Endothelial cell of umbilical vein (primary cell): ENCODE measurements at regions not wholly inside any gene's neighbourhood (a gene's known extent, or its start where the extent isn't known, plus 50 kb on each side); places are given as distances from the start of the nearest gene placed in this dataset.
A peak's percentile ranks its signal among the peaks of the same experiment; 100 is the strongest.

Source experiments
- BruUV-seq: library from RNA; stranded (reverse); fragments of 400-500 nt; replicated peaks from 2 replicates; lab custom pipeline; 2021; lab: Mats Ljungman, UMichigan
- CTCF ChIA-PET: fragments of 300-600, 350-600 bp; sonication (Branson Sonifier 250); formaldehyde crosslinking; loops from one replicate; lab custom pipeline; 2021; ENCODE audit warnings: antibody characterized with exemption, inconsistent platforms; lab: Charles Lee
- POLR2A ChIA-PET: fragments of 300-600, 350-600 bp; sonication (Branson Sonifier 250); formaldehyde crosslinking; loops from one replicate; lab custom pipeline; 2021; ENCODE audit warnings: antibody characterized with exemption, inconsistent platforms; lab: Charles Lee
- DNase-seq: peaks from one replicate; pipeline ENCODE4 v3.0.0-alpha.2; 2011; ENCODE audit warnings: low read depth, low spot score
- FAIRE-seq: peaks from 2 replicates; lab custom pipeline; 2011; peaks lifted over from hg19 to GRCh38; lab: Jason Lieb, UNC
- H2AFZ ChIP-seq: 2 replicates; pipeline ENCODE4 v1.6.0; 2012; ENCODE audit warnings: low read depth, low read length, control low read depth, inconsistent platforms
- H3K27ac ChIP-seq: 2 replicates; pipeline ENCODE4 v1.5.1; 2011; ENCODE audit warnings: low read depth, mild to moderate bottlenecking, control low read depth, low read length, moderate library complexity; ENCODE audit not compliant: insufficient read depth
- H3K27me3 ChIP-seq, 2 experiments: 2 replicates each; pipeline versions ENCODE4 v1.6.0 to v1.6.1; 2011; ENCODE audit warnings: low read length in 2 of 2, mixed read lengths in 1 of 2; ENCODE audit not compliant: control insufficient read depth in 2 of 2, insufficient read depth in 2 of 2
- H3K36me3 ChIP-seq, 2 experiments: 2 replicates in 1 of 2; 3 replicates in 1 of 2; pipeline ENCODE4 v1.5.1; 2011; ENCODE audit warnings: low read length in 2 of 2, mild to moderate bottlenecking in 1 of 2, moderate library complexity in 1 of 2; ENCODE audit not compliant: control insufficient read depth in 2 of 2, insufficient read depth in 2 of 2; ENCODE audit errors: extremely low read depth in 1 of 2
- H3K4me1 ChIP-seq: 3 replicates; pipeline ENCODE4 v1.5.1; 2011; ENCODE audit warnings: mild to moderate bottlenecking, low read length; ENCODE audit not compliant: control insufficient read depth, insufficient read depth; ENCODE audit errors: extremely low read depth
- H3K4me2 ChIP-seq: 2 replicates; pipeline ENCODE4 v1.6.1; 2011; ENCODE audit warnings: low read length, control low read depth, mixed read lengths; ENCODE audit not compliant: insufficient read depth
- H3K4me3 ChIP-seq, 3 experiments: fragments of 200-600 bp in 1 of 3; sonication (generic), shearing (Covaris generic) in 1 of 3; replicated peaks in 1 of 3; 2 replicates each; pipeline ENCODE4 v1.5.1; 2011 to 2016; ENCODE audit warnings: control low read depth in 3 of 3, low read length in 3 of 3, mild to moderate bottlenecking in 2 of 3, inconsistent platforms in 1 of 3, low read depth in 1 of 3, moderate library complexity in 1 of 3; ENCODE audit not compliant: insufficient read depth in 1 of 3
- H3K79me2 ChIP-seq: 2 replicates; pipeline ENCODE4 v1.6.0; 2012; ENCODE audit warnings: low read length, inconsistent platforms; ENCODE audit not compliant: control insufficient read depth, insufficient read depth
- H3K9ac ChIP-seq: replicated peaks from 2 replicates; pipeline ENCODE3; 2011; ENCODE audit warnings: low read length, control low read depth; ENCODE audit not compliant: insufficient read depth; ENCODE audit errors: extremely low read depth
- H3K9me1 ChIP-seq: replicated peaks from 3 replicates; pipeline ENCODE4 v1.6.0; 2011; ENCODE audit warnings: mild to moderate bottlenecking, low read length; ENCODE audit not compliant: control insufficient read depth, insufficient read depth; ENCODE audit errors: extremely low read depth
- H3K9me3 ChIP-seq: replicated peaks from 2 replicates; pipeline ENCODE4 v1.5.1; 2012; ENCODE audit warnings: low read length, inconsistent platforms; ENCODE audit not compliant: control insufficient read depth, insufficient read depth
- H4K20me1 ChIP-seq: replicated peaks from 2 replicates; pipeline ENCODE3; 2011; ENCODE audit warnings: mild to moderate bottlenecking, low read length; ENCODE audit not compliant: control insufficient read depth, insufficient read depth; ENCODE audit errors: extremely low read depth
- CTCF ChIP-seq, 2 donors: IDR thresholded peaks; 1 replicate in 1 of 2; 2 replicates in 1 of 2; pipeline ENCODE4 v1.5.1; 2011; ENCODE audit warnings: low read length in 2 of 2, mild to moderate bottlenecking in 2 of 2, moderate library complexity in 2 of 2, control low read depth in 1 of 2, inconsistent platforms in 1 of 2, low read depth in 1 of 2; ENCODE audit not compliant: insufficient read depth in 1 of 2; ENCODE audit errors: extremely low read depth in 1 of 2
- EZH2 ChIP-seq: IDR thresholded peaks from 2 replicates; pipeline ENCODE4 v1.6.1; 2012; ENCODE audit warnings: borderline replicate concordance, low read depth, mild to moderate bottlenecking, moderate library complexity, low read length, inconsistent platforms; ENCODE audit not compliant: severe bottlenecking
- GATA2 ChIP-seq: IDR thresholded peaks from 2 replicates; pipeline ENCODE4 v1.7.0; 2011; ENCODE audit warnings: low read depth, mild to moderate bottlenecking, moderate library complexity, mixed read lengths, low read length; ENCODE audit not compliant: insufficient read length, insufficient read depth
- JUN ChIP-seq: IDR thresholded peaks from 2 replicates; pipeline ENCODE4 v1.6.1; 2011; ENCODE audit warnings: borderline replicate concordance, low read depth; ENCODE audit not compliant: insufficient read length, insufficient read depth
- dilution Hi-C: fragments of 300-500 bp; cut with MboI; formaldehyde crosslinking; loops from one replicate; pipeline ENCODE4 v1.15.0; 2019; ENCODE audit warnings: low sequenced_read_pairs; ENCODE audit not compliant: extremely low pct_ligation_motif_present
- intact Hi-C: fragments of 100-400 bp; cut with micrococcal nuclease; formaldehyde crosslinking; loops from one replicate; pipeline ENCODE4 v1.10.0; 2022
- TF ChIP-seq, protein P1 (sequence below): IDR thresholded peaks from 2 replicates; pipeline ENCODE4 v1.6.1; 2011; ENCODE audit not compliant: insufficient read depth, insufficient read length

DNA sequence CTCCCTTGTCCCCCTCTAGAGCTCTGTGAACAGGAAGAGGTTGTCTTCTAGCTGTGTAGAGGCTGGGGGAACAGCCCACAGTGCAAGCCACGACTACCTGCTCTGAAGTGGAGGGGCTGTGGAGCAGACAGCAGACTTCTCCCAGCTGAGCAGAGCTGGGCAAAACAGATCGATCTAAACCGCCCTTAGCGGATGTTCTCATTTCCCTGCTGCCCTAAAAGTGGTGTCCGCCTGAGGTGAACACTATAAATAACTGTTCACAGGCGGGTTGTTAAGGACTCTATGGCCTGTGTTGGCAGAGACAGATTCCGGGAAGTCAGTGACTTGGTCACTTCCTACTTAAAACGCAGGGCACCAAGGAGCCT lies 203.2 kb downstream of the RHOU start:
- H3K4me1 ChIP-seq: peaks cover 4% of the 10 kb centered on the region
- TF ChIP-seq JUN: peak; percentile 2
- no peak for TF ChIP-seq CTCF (IDR thresholded peaks at IDR 0.05; ENCODE audit: extremely low read depth in 1 of 2, insufficient read depth in 1 of 2, low read depth in 1 of 2, low read length in 2 of 2)
- no peak for TF ChIP-seq EZH2
- TF ChIP-seq GATA2: no peak
- TF ChIP-seq, protein P1, sequence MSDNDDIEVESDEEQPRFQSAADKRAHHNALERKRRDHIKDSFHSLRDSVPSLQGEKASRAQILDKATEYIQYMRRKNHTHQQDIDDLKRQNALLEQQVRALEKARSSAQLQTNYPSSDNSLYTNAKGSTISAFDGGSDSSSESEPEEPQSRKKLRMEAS: no peak
- no peaks in the 10 kb centered on the region for H3K9me1 ChIP-seq
- no peak overlapping the region for H2AFZ ChIP-seq
- H3K27me3 ChIP-seq: no peaks in the 10 kb centered on the region
- no peak overlapping the region for H3K4me2 ChIP-seq
- no peaks in the 10 kb centered on the region for H3K9me3 ChIP-seq
- H3K4me3 ChIP-seq: no peak overlapping the region
- no peaks in the 10 kb centered on the region for H3K36me3 ChIP-seq
- CTCF ChIA-PET: no interaction called here
- H3K27ac ChIP-seq: peak overlapping the region; percentile 13
- intact Hi-C loops: loop anchor here (1.0 kb wide), 1 partner anchor 35 kb away; no protein-coding TSS in a partner anchor
- no peaks in the 10 kb centered on the region for H4K20me1 ChIP-seq
- dilution Hi-C loops: no loop called here
- BruUV-seq: no TSS peak
- POLR2A ChIA-PET: no interaction called here
- H3K79me2 ChIP-seq: no peaks in the 10 kb centered on the region
- DNase-seq (peak; percentile 36), FAIRE-seq (peak; percentile 21)
- H3K9ac ChIP-seq: no peak overlapping the region
